ENCODE measurements at regions not wholly inside any gene's neighbourhood (a gene's known extent, or its start where the extent isn't known, plus 50 kb on each side); places are given as distances from the start of the nearest gene placed in this dataset.

DNA sequence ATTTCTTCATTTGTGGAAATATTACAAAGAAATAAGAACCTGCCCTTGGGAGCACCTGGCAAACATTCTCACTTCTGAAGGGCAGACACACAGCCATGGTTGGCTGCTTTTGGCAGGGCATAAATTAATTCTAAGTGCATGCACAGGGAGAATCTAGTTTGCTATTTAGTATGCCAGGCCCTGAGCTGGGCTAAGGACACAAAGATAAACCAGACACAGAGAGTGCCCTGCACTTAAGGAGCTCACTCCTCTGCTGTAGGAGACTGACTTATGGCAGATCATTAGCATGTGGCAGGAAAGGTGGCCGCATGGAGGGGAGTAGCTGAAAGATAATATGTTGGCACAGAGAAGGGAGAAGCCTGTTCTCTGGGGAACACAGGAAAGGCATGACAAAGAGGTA, 367.0 kb downstream of the LPIN1 start:
- TF ChIP-seq EZH2 (IDR thresholded peaks at IDR 0.05; ENCODE audit: borderline replicate concordance, insufficient read depth, low read depth, low read length, poor library complexity, severe bottlenecking) (no peak), CTCF (IDR thresholded peaks at IDR 0.05) (no peak)

Measured in B cell (primary cell).